ENCODE measurements at regions not wholly inside any gene's neighbourhood (a gene's known extent, or its start where the extent isn't known, plus 50 kb on each side); places are given as distances from the start of the nearest gene placed in this dataset.

DNA sequence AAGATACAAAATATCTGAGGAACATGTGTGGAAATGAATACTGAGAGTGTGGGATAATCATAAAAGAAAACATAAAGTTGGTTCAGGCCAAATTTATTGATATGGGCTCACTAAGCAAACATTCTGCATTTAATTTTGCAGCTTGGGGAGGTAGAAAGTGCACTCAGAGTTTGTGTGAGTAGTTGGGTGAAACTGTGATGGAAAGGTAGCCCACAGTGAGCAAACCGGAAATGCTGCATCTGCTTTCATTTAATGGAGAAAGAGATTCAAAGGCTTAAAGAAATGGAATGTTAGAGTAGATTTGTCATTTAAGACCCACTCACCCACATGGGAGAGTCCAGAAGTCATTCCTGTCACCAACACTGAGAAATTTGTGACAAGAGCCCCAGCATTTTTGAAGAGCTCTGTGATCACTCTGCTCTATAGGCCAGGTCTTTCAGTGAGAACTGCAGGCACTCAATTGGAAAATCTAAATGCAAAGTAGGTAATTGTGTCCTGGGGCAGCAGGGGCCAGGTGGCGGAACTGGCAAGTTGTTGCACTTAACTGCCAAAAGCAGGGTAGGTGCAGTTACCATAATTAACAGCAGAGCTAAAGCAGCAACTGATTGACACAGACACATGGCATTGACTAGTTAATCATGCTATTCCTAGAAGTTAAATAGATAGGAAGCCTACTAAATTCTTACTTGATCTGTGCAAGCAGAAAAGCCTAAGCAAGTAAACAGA lies 1228.3 kb upstream of the PCDH20 start:
- no peak for DNase-seq

- DNase-seq: no peak
Measured at GRCh38 chr13:62643007-62643483, 1227.4 kb upstream of the PCDH20 start.

GRCh38 chr13:62635161-62635560 lies 1219.5 kb upstream of the PCDH20 start:
- no peak for DNase-seq

DNA sequence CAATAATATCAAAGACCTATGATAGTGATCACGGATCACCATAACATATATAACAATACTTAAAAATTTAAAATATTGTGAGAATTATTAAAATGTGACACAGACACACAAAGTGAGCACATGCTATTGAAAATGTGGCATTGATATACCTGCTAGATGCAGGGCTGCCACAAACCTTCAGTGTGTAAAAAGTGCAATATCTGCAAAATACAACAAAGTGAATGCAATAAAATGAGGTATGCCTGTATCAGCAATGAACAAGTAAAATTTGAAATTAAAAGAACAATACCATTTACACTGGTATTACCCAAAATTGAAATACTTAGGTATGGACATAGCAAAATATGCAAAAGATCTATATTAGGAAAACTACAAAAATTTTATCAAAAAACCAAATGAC lies 1217.8 kb upstream of the PCDH20 start:
- no peak for DNase-seq

GRCh38 chr13:62631619-62632018 lies 1216.0 kb upstream of the PCDH20 start:
- DNase-seq: no peak

GRCh38 chr13:62631124-62631523 lies 1215.5 kb upstream of the PCDH20 start:
- no peak for DNase-seq

GRCh38 chr13:62629618-62630017 lies 1214.0 kb upstream of the PCDH20 start:
- DNase-seq: no peak

DNA sequence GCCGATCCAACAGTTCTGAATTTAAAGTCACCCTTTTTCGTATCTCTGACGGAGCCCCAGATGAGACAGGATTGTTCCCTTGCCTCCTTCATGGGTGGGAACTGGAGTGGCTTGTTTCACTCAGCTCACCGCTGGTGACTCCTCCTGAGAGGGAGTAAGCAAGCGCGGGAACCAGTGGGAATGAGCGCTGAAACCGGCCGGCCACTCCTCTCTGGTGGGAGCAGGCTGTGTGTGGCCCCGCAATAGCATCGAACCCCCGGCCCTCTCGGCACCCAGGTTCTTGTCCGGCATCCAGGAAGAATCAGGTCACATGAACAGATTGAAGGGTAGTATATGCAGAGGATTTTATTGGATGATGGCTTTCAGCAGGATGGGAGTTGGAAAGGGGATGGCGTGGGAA lies 1211.6 kb upstream of the PCDH20 start:
- no peak for DNase-seq

- no peak for DNase-seq
Measured at GRCh38 chr13:62626771-62627170, 1211.1 kb upstream of the PCDH20 start.

- no peak for DNase-seq
Measured at GRCh38 chr13:62625214-62625881, 1209.7 kb upstream of the PCDH20 start.

GRCh38 chr13:62613819-62614218 lies 1198.2 kb upstream of the PCDH20 start:
- no peak for DNase-seq

- no peak for DNase-seq
Measured at GRCh38 chr13:62611343-62611742, 1195.7 kb upstream of the PCDH20 start.

- DNase-seq: no peak
Measured at GRCh38 chr13:62598708-62599107, 1183.1 kb upstream of the PCDH20 start.

GRCh38 chr13:62595976-62596375 lies 1180.3 kb upstream of the PCDH20 start:
- no peak for DNase-seq

- no peak for DNase-seq
Measured at GRCh38 chr13:62593804-62594203, 1178.2 kb upstream of the PCDH20 start.

DNA sequence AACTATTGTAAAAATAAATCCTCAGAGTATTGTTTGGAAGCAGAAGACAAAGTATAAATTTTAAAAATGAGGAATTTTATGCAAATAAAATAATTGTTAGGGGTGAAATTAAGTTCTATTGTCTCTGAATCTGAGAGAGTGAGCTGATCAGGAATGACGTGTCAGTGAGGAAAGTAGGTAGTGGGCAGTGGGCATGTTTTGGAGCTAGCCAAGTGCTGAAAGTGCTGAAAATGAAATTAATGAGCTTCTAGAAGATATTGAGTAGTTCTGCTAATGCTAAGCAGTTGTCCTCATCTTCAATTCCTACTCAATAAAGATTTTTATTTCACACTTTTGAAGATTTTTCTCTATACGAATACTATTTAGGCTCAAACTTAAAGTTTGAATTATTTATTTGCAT lies 1167.8 kb upstream of the PCDH20 start:
- no peak for DNase-seq

DNA sequence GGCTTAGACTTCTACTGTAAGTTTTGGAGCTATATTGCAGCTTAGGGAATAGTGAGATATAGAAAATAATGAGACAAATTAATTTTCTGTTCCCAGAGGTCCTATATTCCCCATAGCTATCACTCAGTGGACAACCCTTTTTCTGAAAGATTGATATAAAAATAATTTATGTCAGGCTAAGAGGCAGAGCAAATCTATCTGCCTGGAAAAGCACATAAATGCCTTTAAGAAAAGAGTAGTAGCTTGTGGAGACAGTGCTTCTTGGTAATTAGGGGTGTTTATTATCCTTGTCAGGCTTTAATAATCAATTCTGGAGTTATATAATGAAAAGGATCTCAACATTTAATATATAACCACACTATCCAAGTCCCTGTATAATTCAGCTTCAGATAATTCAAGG lies 1162.8 kb upstream of the PCDH20 start:
- DNase-seq: no peak

DNA sequence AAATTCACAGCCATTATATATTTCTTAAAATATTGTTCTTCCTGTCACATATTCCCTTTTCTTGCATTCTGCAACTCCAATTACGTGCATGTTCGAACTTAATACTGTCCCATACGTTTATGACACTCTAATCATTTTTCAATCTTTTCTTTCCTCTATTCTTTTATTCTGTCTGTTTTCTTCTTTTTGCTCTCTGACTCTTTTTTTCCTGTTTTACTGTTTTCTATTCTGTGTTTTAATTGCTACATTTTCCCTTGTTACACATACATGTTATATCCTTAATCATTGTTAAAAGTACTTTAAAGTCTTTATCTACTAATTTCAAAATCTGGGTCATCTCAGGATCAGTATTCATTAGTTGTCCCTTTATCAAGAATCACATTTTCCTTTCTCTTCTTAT lies 1149.1 kb upstream of the PCDH20 start:
- no peak for DNase-seq

DNA sequence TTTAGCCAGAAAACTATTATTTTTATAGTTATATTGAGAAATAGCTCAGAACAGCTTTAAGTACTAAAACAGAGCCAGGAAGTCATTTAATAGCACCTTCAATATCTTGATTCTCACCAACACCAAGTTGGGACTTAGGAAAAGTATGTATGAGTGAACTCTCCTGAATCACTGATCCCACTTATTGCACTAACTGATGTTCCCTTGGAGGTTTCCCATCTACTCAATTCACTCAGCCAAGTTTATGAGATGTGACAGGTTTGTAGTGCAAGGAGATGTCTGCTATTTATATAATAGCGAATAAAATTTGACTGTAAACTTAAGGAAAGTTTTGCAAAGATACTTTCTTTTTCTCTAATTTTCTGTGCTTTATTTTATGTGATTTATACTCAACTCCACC lies 1147.6 kb upstream of the PCDH20 start:
- no peak for DNase-seq

GRCh38 chr13:62556978-62557377 lies 1141.3 kb upstream of the PCDH20 start:
- no peak for DNase-seq

DNA sequence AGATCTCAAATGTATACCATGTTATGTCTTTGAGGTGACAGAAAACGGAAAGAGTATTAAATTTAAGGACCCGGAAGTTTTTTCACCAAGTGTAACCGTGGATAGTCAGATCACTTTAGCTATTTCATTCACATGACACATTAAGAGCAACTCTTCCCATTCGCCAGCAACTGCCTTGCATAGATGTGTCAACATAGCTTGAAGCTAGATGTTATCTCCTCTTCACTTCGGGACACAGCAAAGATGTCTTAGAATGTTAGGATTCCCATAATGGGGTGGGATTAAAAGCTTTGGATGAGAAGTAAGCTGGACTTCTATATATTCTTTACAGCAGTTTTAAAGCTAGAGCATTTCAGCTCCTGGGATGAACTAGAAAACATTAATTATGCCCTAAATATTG lies 1135.9 kb upstream of the PCDH20 start:
- no peak for DNase-seq

- DNase-seq: no peak
Measured at GRCh38 chr13:62544928-62545327, 1129.3 kb upstream of the PCDH20 start.

DNA sequence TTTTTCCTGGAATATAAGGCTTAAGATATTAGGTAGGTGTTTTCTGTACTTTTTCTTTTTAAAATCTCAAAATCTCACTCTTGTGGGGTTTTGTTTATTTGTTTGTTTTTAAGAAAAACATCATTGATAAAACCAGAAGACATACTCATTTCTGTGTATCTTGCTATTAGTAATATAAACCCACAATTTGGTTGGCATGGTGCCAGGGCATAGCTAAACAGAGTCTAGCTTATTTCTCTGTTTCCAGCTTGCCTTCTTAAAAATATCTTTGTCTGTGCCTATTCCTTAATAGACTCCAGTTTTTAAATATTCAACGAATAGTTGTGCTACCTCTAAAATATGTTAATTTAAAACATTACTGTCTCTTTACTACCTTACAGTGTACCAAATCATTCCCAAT lies 1121.9 kb upstream of the PCDH20 start:
- no peak for DNase-seq

- no peak for DNase-seq
Measured at GRCh38 chr13:62525652-62526051, 1110.0 kb upstream of the PCDH20 start.

DNA sequence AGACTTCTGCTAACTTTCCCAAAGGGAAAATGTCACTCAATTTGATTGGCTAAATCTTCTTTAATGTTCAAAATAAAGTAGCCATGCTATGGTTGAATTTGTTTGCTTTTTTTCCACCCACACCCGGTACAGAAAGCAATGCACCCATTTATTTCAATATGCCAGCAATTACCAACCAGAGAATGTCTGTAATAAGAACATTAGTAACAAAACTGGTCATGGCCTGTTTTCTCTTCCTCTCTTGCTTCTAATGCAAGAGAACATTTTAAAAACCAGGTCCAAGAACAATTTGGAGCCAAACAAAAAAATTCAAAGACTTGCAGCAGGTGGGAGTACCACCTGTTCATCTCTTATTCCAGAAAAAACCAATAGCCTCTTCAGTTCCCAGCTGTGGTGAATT lies 1108.8 kb upstream of the PCDH20 start:
- DNase-seq: no peak

Data from NCI-H2107 (cell line).